Heart right ventricle (tissue), 16 donors: ENCODE measurements at regions not wholly inside any gene's neighbourhood (a gene's known extent, or its start where the extent isn't known, plus 50 kb on each side); places are given as distances from the start of the nearest gene placed in this dataset.

Experiments used
- ATAC-seq, 8 donors: fragments of 200-7000 bp; cut with Tn5 transposase; one replicate each; pipeline ENCODE4 v1.9.1; 2020; ENCODE audit warnings: mild to moderate bottlenecking in 8 of 8, moderate library complexity in 8 of 8, moderate number of reproducible peaks in 1 of 8
- DNase-seq, 2 donors: peaks; one replicate each; pipeline ENCODE4 v3.0.0-alpha.2; 2020
- H3K27ac ChIP-seq, 10 donors: fragments of 200-600 bp; sonication (generic) in 2 of 10; one replicate each; pipeline versions ENCODE4 v1.5.0 to v1.8.0; 2020 to 2022; ENCODE audit warnings: mild to moderate bottlenecking in 3 of 10
- H3K27me3 ChIP-seq, 7 donors: fragments of 200-600 bp; one replicate each; pipeline ENCODE4 v1.8.0; 2021 to 2022; ENCODE audit warnings: mild to moderate bottlenecking in 2 of 7
- H3K36me3 ChIP-seq, 9 donors: fragments of 200-600 bp; sonication (generic) in 1 of 9; one replicate each; pipeline versions ENCODE4 v1.5.0 to v1.8.0; 2020 to 2022; ENCODE audit warnings: mild to moderate bottlenecking in 2 of 9
- H3K4me1 ChIP-seq, 9 donors: fragments of 200-600 bp; sonication (generic) in 1 of 9; one replicate each; pipeline versions ENCODE4 v1.5.0 to v1.8.0; 2020 to 2022; ENCODE audit warnings: mild to moderate bottlenecking in 4 of 9
- H3K4me3 ChIP-seq, 10 donors: fragments of 200-600 bp; sonication (generic) in 2 of 10; one replicate each; pipeline versions ENCODE4 v1.5.0 to v1.8.0; 2020 to 2022; ENCODE audit warnings: mild to moderate bottlenecking in 7 of 10, moderate library complexity in 2 of 10
- H3K9me3 ChIP-seq, 11 donors: fragments of 200-600 bp in 10 of 11; sonication (generic) in 2 of 11; one replicate each; pipeline versions ENCODE4 v1.5.0 to v1.8.0; 2013 to 2022; ENCODE audit warnings: mild to moderate bottlenecking in 2 of 11, control low read depth in 1 of 11, moderate library complexity in 1 of 11
- WGBS, 2 donors: extraction: QIAGEN DNeasy Blood & Tissue Kit; methylation state at CpG; one replicate each; pipeline ENCODE4 v1.1.7; 2013; ENCODE audit warnings: inconsistent platforms in 1 of 2; 5-methylcytosine and 5-hydroxymethylcytosine counted together
- intact Hi-C, 10 donors: fragments of 100-400 bp; cut with DNase I; formaldehyde crosslinking; loops; one replicate each; pipeline versions ENCODE4 v1.11.1 to v1.14.2; 2022
- TF ChIP-seq, protein P1 (sequence below), 9 donors: fragments of 200-600 bp; sonication (generic) in 2 of 9; IDR thresholded peaks; one replicate each; pipeline versions ENCODE4 v1.5.0 to v1.8.0; 2021 to 2022; ENCODE audit warnings: antibody characterized with exemption in 9 of 9, mild to moderate bottlenecking in 5 of 9, moderate library complexity in 1 of 9
- donor health status: Arrhythmogenic right ventricular cardiomyopathy.
- donor health status: ischemic (EF 13 %, LVEDD 7.1; RV severe dilation, severe dysfunction).
- donor health status: healthy with polysubstance abuse.
- donor health status: DM: no; HTN: yes; CAD: no.
- donor health status: DM: no; HTN: no; CAD: no.
- donor health status: ischemic (EF 25% LVEDD 6.9; RV normal size, moderate dysfunction).
- donor health status: ischemic (EF 25% LVEDD 5.7; RV mildly dilated, moderate dysfunction).
- donor health status: healthy.
- donor health status: DM: yes; HTN: yes; CAD: no.
- donor health status: Ischemic cardiomyopathy.
- donor health status: ischemic (EF 35%, LVEDD 5.7; RV mildly dilated, moderate dysfunction).
- donor health status: nonischemic (EF 11% LVEDD 7.7; RV severe dilation, severe dysfunction).
- donor health status: DM: yes; HTN: yes; CAD: no.
- donor health status: PGD.
- donor health status: ischemic (EF 29% LVEDD 5.4; RV normal size, mild dysfunction).
- donor health status: nonischemic (EF 23%, LVEDD 6.1; RV moderate dilation, normal function).

DNA sequence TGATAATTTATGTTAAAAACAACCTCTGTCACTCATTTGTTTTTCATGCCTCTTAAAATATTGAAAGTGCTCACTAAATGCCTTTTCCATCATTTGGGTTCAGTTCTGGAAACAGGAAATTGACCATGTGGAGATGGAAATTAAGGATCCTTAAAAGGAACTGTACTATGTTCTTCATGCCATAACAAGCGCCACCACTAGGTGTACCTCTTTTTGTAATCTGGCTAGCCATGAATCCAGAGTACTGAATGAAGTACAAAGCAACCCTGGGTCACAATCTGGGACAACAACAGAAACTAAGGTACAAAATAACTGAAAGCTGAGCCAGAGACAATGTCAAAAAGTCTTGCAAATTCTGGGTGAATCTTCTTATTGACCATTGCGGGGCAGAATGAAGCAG, 559.1 kb downstream of the FAM181B start:
- TF ChIP-seq, protein P1, sequence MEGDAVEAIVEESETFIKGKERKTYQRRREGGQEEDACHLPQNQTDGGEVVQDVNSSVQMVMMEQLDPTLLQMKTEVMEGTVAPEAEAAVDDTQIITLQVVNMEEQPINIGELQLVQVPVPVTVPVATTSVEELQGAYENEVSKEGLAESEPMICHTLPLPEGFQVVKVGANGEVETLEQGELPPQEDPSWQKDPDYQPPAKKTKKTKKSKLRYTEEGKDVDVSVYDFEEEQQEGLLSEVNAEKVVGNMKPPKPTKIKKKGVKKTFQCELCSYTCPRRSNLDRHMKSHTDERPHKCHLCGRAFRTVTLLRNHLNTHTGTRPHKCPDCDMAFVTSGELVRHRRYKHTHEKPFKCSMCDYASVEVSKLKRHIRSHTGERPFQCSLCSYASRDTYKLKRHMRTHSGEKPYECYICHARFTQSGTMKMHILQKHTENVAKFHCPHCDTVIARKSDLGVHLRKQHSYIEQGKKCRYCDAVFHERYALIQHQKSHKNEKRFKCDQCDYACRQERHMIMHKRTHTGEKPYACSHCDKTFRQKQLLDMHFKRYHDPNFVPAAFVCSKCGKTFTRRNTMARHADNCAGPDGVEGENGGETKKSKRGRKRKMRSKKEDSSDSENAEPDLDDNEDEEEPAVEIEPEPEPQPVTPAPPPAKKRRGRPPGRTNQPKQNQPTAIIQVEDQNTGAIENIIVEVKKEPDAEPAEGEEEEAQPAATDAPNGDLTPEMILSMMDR (IDR thresholded peaks at IDR 0.05), result peak in 1 of 9 donors; percentile 23

DNA sequence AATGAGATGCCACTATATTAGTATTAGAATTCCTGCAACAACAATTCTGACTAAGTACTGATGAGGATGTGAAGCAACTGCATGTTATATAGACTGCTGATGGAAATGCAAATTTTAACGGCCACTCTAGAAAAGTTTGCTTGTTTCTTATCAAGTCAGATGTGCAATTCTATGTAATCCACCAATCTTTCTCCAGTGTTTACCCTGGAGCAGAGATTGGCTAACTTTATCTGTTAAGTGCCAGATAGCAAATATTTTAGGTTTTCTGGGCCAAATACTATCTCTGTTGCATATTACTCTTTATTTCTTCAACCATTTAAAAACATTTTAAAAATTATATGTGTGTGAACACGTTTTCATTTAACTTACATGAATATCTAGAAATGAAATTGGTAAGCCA, 586.9 kb downstream of the FAM181B start:
- Histone ChIP-seq H3K27me3 (no peaks in the 10 kb centered on the region), H3K27ac (no peak overlapping the region), H3K36me3 (no peaks in the 10 kb centered on the region), H3K4me1 (no peaks in the 10 kb centered on the region), H3K9me3 (no peaks in the 10 kb centered on the region), H3K4me3 (no peak overlapping the region)
- ATAC-seq, result no peak
- WGBS, 2 donors, result 47 to 48% methylated on average over 2 of the region's 2 CpGs
- intact Hi-C loops, result no loop called here
- TF ChIP-seq, protein P1 (IDR thresholded peaks at IDR 0.05), result no peak
- DNase-seq, result no peak

More for the DNA sequence above, 559.1 kb downstream of the FAM181B start:
- intact Hi-C loops, result no loop called here
- Histone ChIP-seq H3K4me3 (no peak overlapping the region), H3K36me3 (no peaks in the 10 kb centered on the region), H3K27me3 (no peaks in the 10 kb centered on the region), H3K27ac (no peak overlapping the region), H3K9me3 (peaks cover 0 to 2% (median 0%) of the 10 kb centered on the region in 11 donors), H3K4me1 (no peaks in the 10 kb centered on the region)
- ATAC-seq (no peak), DNase-seq (no peak)
- WGBS, 2 donors, result 80 to 83% methylated on average over 2 of the region's 2 CpGs

DNA sequence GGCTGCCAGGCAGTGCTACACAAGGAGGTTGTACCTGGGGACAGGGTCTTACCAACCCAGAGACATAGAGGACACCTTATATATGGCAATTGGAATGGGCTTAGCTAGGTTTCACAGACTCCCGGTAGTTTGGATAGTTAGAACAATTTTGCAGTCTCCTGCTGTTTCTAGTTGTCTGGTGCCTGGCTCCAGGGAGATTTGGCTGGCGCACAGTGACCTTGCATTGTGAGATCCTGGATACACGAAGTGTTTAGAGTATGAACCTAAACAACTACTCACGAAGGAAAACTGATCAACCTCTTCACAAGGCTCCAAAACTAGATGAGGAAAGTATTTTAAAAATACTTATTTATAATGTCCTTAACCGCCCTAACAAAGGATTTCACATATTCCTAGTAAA, 614.7 kb downstream of the FAM181B start:
- Histone ChIP-seq H3K27ac (no peak overlapping the region), H3K36me3 (no peaks in the 10 kb centered on the region), H3K9me3 (no peaks in the 10 kb centered on the region), H3K4me3 (no peak overlapping the region), H3K4me1 (no peaks in the 10 kb centered on the region), H3K27me3 (no peaks in the 10 kb centered on the region)
- no peak for DNase-seq
- WGBS, 2 donors, result 78 to 85% methylated on average over 5 of the region's 5 CpGs
- intact Hi-C loops, result no loop called here
- TF ChIP-seq, protein P1 (IDR thresholded peaks at IDR 0.05), result no peak
- ATAC-seq, result no peak

DNA sequence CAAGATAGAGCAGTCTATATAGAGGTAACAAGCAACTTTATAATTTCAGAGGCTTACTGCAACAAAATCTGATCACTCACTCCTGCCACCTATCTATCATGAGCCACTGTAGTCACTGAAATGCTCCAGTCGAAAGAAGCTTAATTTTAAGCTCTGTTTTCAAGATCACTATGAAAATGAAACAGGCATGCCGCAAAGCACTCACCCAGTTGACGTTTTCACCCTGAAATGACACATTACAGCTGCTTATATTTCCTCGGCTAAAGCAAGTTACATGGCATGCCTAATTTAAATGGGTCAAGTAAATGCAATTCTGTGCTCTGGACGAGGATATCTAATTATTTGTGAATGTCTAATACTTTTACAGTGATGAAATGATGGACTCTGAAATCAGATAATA, 616.3 kb downstream of the FAM181B start:
- no peak for DNase-seq
- H3K27ac ChIP-seq, result no peak overlapping the region
- WGBS, 2 donors, result 63 to 66% methylated on average over 5 of the region's 5 CpGs
- no peak for ATAC-seq
- intact Hi-C loops, result no loop called here
- no peaks in the 10 kb centered on the region for H3K27me3 ChIP-seq
- no peaks in the 10 kb centered on the region for H3K4me1 ChIP-seq
- H3K36me3 ChIP-seq, result no peaks in the 10 kb centered on the region
- no peak overlapping the region for H3K4me3 ChIP-seq
- TF ChIP-seq, protein P1 (IDR thresholded peaks at IDR 0.05), result no peak
- H3K9me3 ChIP-seq, result no peaks in the 10 kb centered on the region
